CD14-positive monocyte (primary cell): ENCODE measurements at regions not wholly inside any gene's neighbourhood (a gene's known extent, or its start where the extent isn't known, plus 50 kb on each side); places are given as distances from the start of the nearest gene placed in this dataset.

Source experiments
- DNase-seq, 3 donors: peaks; one replicate each; pipeline ENCODE4 v3.0.0-alpha.2; 2011 to 2022
- H2AFZ ChIP-seq: 2 replicates; pipeline ENCODE4 v1.6.0; 2012; ENCODE audit warnings: mild to moderate bottlenecking, low read depth, low read length, inconsistent platforms; ENCODE audit not compliant: insufficient read depth, poor library complexity, severe bottlenecking
- H3K27ac ChIP-seq, 2 donors: 1 replicate in 1 of 2; 2 replicates in 1 of 2; pipeline ENCODE4 v1.5.1; 2012 to 2013; ENCODE audit warnings: low read length in 2 of 2, control low read depth in 1 of 2, inconsistent platforms in 1 of 2, low read depth in 1 of 2, mild to moderate bottlenecking in 1 of 2
- H3K27me3 ChIP-seq, 2 donors: one replicate each; pipeline versions ENCODE4 v1.6.0 to v1.6.1; 2011 to 2013; ENCODE audit warnings: low read length in 2 of 2; ENCODE audit not compliant: control insufficient read depth in 2 of 2, insufficient read depth in 2 of 2
- H3K36me3 ChIP-seq, 2 donors: replicated peaks in 1 of 2; 1 replicate in 1 of 2; 2 replicates in 1 of 2; pipeline versions ENCODE4 v1.5.1 to v1.6.1; 2012 to 2013; ENCODE audit warnings: low read length in 2 of 2, control low read depth in 1 of 2, inconsistent platforms in 1 of 2, mild to moderate bottlenecking in 1 of 2; ENCODE audit not compliant: insufficient read depth in 2 of 2, control insufficient read depth in 1 of 2
- H3K4me1 ChIP-seq, 2 donors: 1 replicate in 1 of 2; 2 replicates in 1 of 2; pipeline versions ENCODE4 v1.5.1 to v1.6.1; 2012 to 2013; ENCODE audit warnings: low read length in 2 of 2, control low read depth in 1 of 2, inconsistent platforms in 1 of 2, mild to moderate bottlenecking in 1 of 2, moderate library complexity in 1 of 2; ENCODE audit not compliant: insufficient read depth in 2 of 2, control insufficient read depth in 1 of 2
- H3K4me2 ChIP-seq: replicated peaks from 2 replicates; pipeline ENCODE3; 2012; ENCODE audit warnings: low read length, moderate library complexity, mild to moderate bottlenecking; ENCODE audit not compliant: poor library complexity, severe bottlenecking; ENCODE audit errors: extremely low read depth
- H3K4me3 ChIP-seq, 3 experiments: fragments of 200-600 bp in 1 of 3; sonication (generic) in 1 of 3; replicated peaks in 1 of 3; 1 replicate in 2 of 3; 2 replicates in 1 of 3; pipeline ENCODE4 v1.5.1; 2011 to 2013; ENCODE audit warnings: low read length in 3 of 3, mild to moderate bottlenecking in 3 of 3, control low read depth in 2 of 3, low read depth in 2 of 3, inconsistent platforms in 1 of 3, moderate library complexity in 1 of 3
- H3K79me2 ChIP-seq: 2 replicates; pipeline ENCODE4 v1.6.0; 2012; ENCODE audit warnings: mild to moderate bottlenecking, control low read depth, inconsistent platforms, low read length, moderate library complexity; ENCODE audit not compliant: insufficient read depth
- H3K9ac ChIP-seq: 2 replicates; pipeline ENCODE4 v1.6.0; 2017; ENCODE audit warnings: low read length, mild to moderate bottlenecking; ENCODE audit not compliant: insufficient read depth, poor library complexity, severe bottlenecking
- H3K9me3 ChIP-seq, 2 donors: replicated peaks in 1 of 2; 1 replicate in 1 of 2; 2 replicates in 1 of 2; pipeline versions ENCODE4 v1.5.1 to v1.6.1; 2012 to 2013; ENCODE audit warnings: low read length in 2 of 2, control low read depth in 1 of 2; ENCODE audit not compliant: control insufficient read depth in 1 of 2, insufficient read depth in 1 of 2
- H4K20me1 ChIP-seq: 2 replicates; pipeline ENCODE4 v1.6.0; 2012; ENCODE audit warnings: mild to moderate bottlenecking, low read length, control low read depth, moderate library complexity; ENCODE audit not compliant: insufficient read depth
- H3K27ac Mint-ChIP-seq, 7 donors: one replicate each; pipeline ENCODE4 v1.8.0; 2020; ENCODE audit warnings: mild to moderate bottlenecking in 7 of 7, mixed read lengths in 7 of 7, moderate library complexity in 6 of 7, inconsistent platforms in 2 of 7
- H3K27me3 Mint-ChIP-seq, 3 donors: one replicate each; pipeline ENCODE4 v1.8.0; 2021 to 2022; ENCODE audit warnings: low read depth in 3 of 3, mild to moderate bottlenecking in 3 of 3, mixed read lengths in 3 of 3, moderate library complexity in 3 of 3, inconsistent platforms in 1 of 3
- H3K36me3 Mint-ChIP-seq, 2 donors: one replicate each; pipeline ENCODE4 v1.8.0; 2020; ENCODE audit warnings: mixed read lengths in 2 of 2, inconsistent platforms in 1 of 2, mild to moderate bottlenecking in 1 of 2
- H3K4me1 Mint-ChIP-seq: one replicate; pipeline ENCODE4 v1.8.0; 2020; ENCODE audit warnings: mild to moderate bottlenecking, mixed read lengths
- H3K4me3 Mint-ChIP-seq, 2 donors: one replicate each; pipeline ENCODE4 v1.8.0; 2020; ENCODE audit warnings: mild to moderate bottlenecking in 2 of 2, mixed read lengths in 2 of 2, moderate library complexity in 1 of 2
- H3K9me3 Mint-ChIP-seq, 7 donors: one replicate each; pipeline ENCODE4 v1.8.0; 2020 to 2022; ENCODE audit warnings: mixed read lengths in 7 of 7, mild to moderate bottlenecking in 6 of 7, moderate library complexity in 6 of 7, inconsistent platforms in 2 of 7
- CTCF ChIP-seq: fragments of 200-600 bp; IDR thresholded peaks from one replicate; pipeline ENCODE4 v1.8.0; 2022; ENCODE audit warnings: antibody characterized with exemption, mild to moderate bottlenecking
- WGBS: methylation state at CpG from one replicate; pipeline ENCODE4 v1.1.5; 2013; ENCODE audit warnings: missing lambda C conversion rate; ENCODE audit not compliant: insufficient coverage; 5-methylcytosine and 5-hydroxymethylcytosine counted together
- intact Hi-C, 2 donors: fragments of 100-400 bp; cut with micrococcal nuclease; formaldehyde crosslinking; loops; one replicate each; pipeline versions ENCODE4 v1.15.0 to v1.15.1; 2023

- Histone ChIP-seq H3K27me3 (no peaks in the 10 kb centered on the region), H3K9ac (no peak overlapping the region), H3K27ac (no peak overlapping the region), H3K4me1 (no peaks in the 10 kb centered on the region), H3K9me3 (peaks cover 7 to 19% of the 10 kb centered on the region in 2 donors), H3K36me3 (no peaks in the 10 kb centered on the region), H3K4me3 (no peak overlapping the region), H2AFZ (no peak overlapping the region), H4K20me1 (no peaks in the 10 kb centered on the region), H3K79me2 (no peaks in the 10 kb centered on the region), H3K4me2 (no peak overlapping the region)
- no peak overlapping the region for H3K27ac Mint-ChIP-seq
- intact Hi-C loops, result no loop called here
- H3K27me3 Mint-ChIP-seq, result peaks cover 0 to 3% (median 2%) of the 10 kb centered on the region in 3 donors
- H3K4me3 Mint-ChIP-seq, result no peak overlapping the region
- no peaks in the 10 kb centered on the region for H3K36me3 Mint-ChIP-seq
- no peaks in the 10 kb centered on the region for H3K4me1 Mint-ChIP-seq
- DNase-seq, result no peak
- no peak for TF ChIP-seq CTCF
- WGBS, result no CpG with 5 or more reads among the region's 1 CpG
- peaks cover 14 to 39% (median 28%) of the 10 kb centered on the region in 7 donors for H3K9me3 Mint-ChIP-seq
Observed at GRCh38 chr2:150989969-150990368, 271.7 kb downstream of the RBM43 start.

GRCh38 chr2:150985741-150986140 lies 275.9 kb downstream of the RBM43 start:
- intact Hi-C loops, result no loop called here

More at GRCh38 chr2:150985741-150986140, 275.9 kb downstream of the RBM43 start:
- peaks cover 7 to 19% of the 10 kb centered on the region in 2 donors for H3K9me3 ChIP-seq
- H3K4me3 ChIP-seq, result no peak overlapping the region
- Mint-ChIP-seq H3K4me3 (no peak overlapping the region), H3K9me3 (peaks cover 12 to 40% (median 26%) of the 10 kb centered on the region in 7 donors), H3K27me3 (peaks cover 0 to 6% (median 0%) of the 10 kb centered on the region in 3 donors), H3K4me1 (no peaks in the 10 kb centered on the region), H3K36me3 (no peaks in the 10 kb centered on the region), H3K27ac (no peak overlapping the region)
- no peaks in the 10 kb centered on the region for H3K79me2 ChIP-seq
- H3K27ac ChIP-seq, result no peak overlapping the region
- no peaks in the 10 kb centered on the region for H3K27me3 ChIP-seq
- H2AFZ ChIP-seq, result no peak overlapping the region
- H4K20me1 ChIP-seq, result no peaks in the 10 kb centered on the region
- H3K36me3 ChIP-seq, result no peaks in the 10 kb centered on the region
- H3K4me2 ChIP-seq, result no peak overlapping the region
- no peak overlapping the region for H3K9ac ChIP-seq
- TF ChIP-seq CTCF, result no peak
- H3K4me1 ChIP-seq, result no peaks in the 10 kb centered on the region
- no peak for DNase-seq
